Prostate gland (tissue), 2 donors: ENCODE measurements at regions not wholly inside any gene's neighbourhood (a gene's known extent, or its start where the extent isn't known, plus 50 kb on each side); places are given as distances from the start of the nearest gene placed in this dataset.
"Not testable (repeated sequence)": the region's sequence is repeated elsewhere in the genome, so short reads cannot be mapped to it uniquely, and the experiment has no call there.

Experiments used
- DNase-seq: peaks from one replicate; pipeline ENCODE4 v3.0.0-alpha.2; 2019; ENCODE audit warnings: low spot score
- H3K27ac ChIP-seq, 2 donors: fragments of 200-600 bp; sonication (generic); 2 replicates each; pipeline ENCODE4 v1.5.1; 2017 to 2019
- H3K27me3 ChIP-seq: fragments of 200-600 bp; sonication (generic); replicated peaks from 2 replicates; pipeline ENCODE4 v1.5.1; 2019; ENCODE audit not compliant: insufficient read depth
- H3K36me3 ChIP-seq, 2 donors: fragments of 200-600 bp; sonication (generic); 1 replicate in 1 of 2; 2 replicates in 1 of 2; pipeline versions ENCODE4 v1.5.1 to v1.8.1; 2017 to 2019
- H3K4me1 ChIP-seq: fragments of 200-600 bp; sonication (generic); replicated peaks from 2 replicates; pipeline ENCODE4 v1.5.1; 2019
- H3K4me3 ChIP-seq, 2 donors: fragments of 200-600 bp; sonication (generic); 2 replicates each; pipeline ENCODE4 v1.5.1; 2017 to 2019
- H3K9me3 ChIP-seq: fragments of 200-600 bp; sonication (generic); 2 replicates; pipeline ENCODE4 v1.5.1; 2017
- CTCF ChIP-seq, 4 experiments: fragments of 200-600 bp in 2 of 4; fragments of 450-650 bp in 2 of 4; sonication (generic) in 2 of 4; IDR thresholded peaks; 1 replicate in 3 of 4; 2 replicates in 1 of 4; pipeline ENCODE4 v1.5.1; 2016 to 2019; ENCODE audit warnings: antibody characterized with exemption in 4 of 4, mild to moderate bottlenecking in 2 of 4, moderate library complexity in 2 of 4
- POLR2A ChIP-seq: fragments of 450-650 bp; IDR thresholded peaks from one replicate; pipeline ENCODE4 v1.6.1; 2016; ENCODE audit warnings: antibody characterized with exemption, mild to moderate bottlenecking
- POLR2AphosphoS5 ChIP-seq: sonication (generic); formaldehyde crosslinking; IDR thresholded peaks from one replicate; pipeline ENCODE4 v1.6.1; 2017; ENCODE audit warnings: antibody characterized with exemption
- WGBS: methylation state at CpG from one replicate; pipeline ENCODE4 v1.1.5; 2018; 5-methylcytosine and 5-hydroxymethylcytosine counted together
- intact Hi-C: fragments of 100-400 bp; cut with DNase I; formaldehyde crosslinking; loops from one replicate; pipeline ENCODE4 v1.14.2; 2022

DNA sequence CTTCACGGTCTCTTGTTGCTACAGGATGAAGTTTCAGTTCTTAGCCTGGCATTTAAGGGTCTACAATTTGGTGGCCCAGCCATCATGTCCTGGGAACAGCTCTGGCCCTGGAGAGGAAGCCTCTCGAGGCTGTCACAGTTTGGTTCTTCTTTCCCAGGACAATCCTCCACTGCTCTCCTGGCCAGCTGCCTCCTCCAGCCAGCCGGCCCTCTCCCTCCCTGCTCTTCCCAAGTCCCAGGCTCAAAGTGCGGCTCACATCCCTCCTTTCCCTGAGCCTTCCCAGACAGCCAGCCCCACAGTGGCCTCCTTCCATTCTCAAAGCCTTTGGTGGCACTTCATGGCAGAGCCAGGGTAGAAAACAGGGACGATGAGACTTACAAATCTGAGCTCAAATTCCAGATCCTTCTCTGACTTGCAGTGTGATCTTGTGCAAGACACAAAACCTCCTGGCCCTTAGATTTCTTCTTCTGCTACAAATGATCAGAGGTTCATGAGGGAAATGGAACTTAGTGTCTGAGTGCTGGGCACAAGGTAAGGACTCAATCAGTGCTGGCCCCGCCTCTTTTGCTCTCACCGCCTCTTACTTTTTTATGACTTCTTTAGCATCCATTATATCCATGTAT is 223.8 kb upstream of the ECI2 start:
- Histone ChIP-seq H3K9me3 (no peaks in the 10 kb centered on the region), H3K4me3 (no peak overlapping the region), H3K36me3 (no peaks in the 10 kb centered on the region), H3K4me1 (no peaks in the 10 kb centered on the region), H3K27ac (peak overlapping the region in 1 of 2 donors; percentile 54), H3K27me3 (no peaks in the 10 kb centered on the region)
- no peak for TF ChIP-seq POLR2A
- no peak for TF ChIP-seq POLR2AphosphoS5
- no peak for TF ChIP-seq CTCF (IDR thresholded peaks at IDR 0.05)
- intact Hi-C loops = loop anchor here (10.0 kb wide), 3 partner anchors 106 to 666 kb away; partner anchors contain the start of gene CDYL
- DNase-seq = no peak
- 56% methylated on average over 7 of the region's 7 CpGs for WGBS

DNA sequence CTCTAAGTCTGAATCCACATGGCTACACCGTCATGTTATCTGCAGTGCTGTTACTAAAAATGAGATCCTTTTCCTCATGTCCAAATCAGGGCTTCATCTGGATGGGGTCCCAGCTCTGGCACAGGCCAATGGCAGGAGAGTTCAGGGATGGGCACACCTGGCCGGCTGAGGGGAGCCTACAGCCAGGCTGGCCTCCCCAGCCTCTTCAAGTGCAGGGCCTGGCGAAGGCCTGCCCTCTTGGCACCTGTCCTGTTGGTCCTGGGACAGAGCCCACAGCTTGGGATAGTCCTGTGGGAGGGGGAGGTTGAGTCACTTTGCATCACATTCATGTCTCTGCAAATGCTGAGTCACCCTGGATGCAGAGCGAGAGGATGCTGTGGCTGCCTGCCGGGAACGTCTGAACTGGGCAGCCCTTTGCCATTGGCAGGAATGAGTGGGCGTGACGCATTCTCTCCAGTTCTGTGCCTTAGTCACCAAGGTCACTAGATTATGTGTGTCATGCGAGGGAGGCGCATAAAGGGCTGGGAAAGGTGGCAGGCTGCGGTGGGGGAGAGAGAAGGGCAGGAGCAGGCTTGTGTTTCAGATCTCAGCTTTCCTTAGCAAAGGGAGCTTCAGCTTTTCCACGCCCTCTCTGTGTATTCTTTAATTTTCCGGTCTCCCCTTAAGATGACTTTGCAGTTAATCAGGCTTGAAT is 223.2 kb upstream of the ECI2 start:
- Histone ChIP-seq H3K27ac (peak overlapping the region in 1 of 2 donors; percentile 54), H3K27me3 (no peaks in the 10 kb centered on the region), H3K9me3 (no peaks in the 10 kb centered on the region), H3K36me3 (no peaks in the 10 kb centered on the region), H3K4me1 (no peaks in the 10 kb centered on the region), H3K4me3 (no peak overlapping the region)
- TF ChIP-seq POLR2A (no peak), POLR2AphosphoS5 (peak; percentile 80), CTCF (IDR thresholded peaks at IDR 0.05) (no peak)
- DNase-seq = peak; percentile 74
- intact Hi-C loops = loop anchor here (10.0 kb wide), 3 partner anchors 106 to 666 kb away; partner anchors contain the start of gene CDYL
- WGBS = 16% methylated on average over 13 of the region's 13 CpGs

GRCh38 chr6:4357660-4358152 is 222.3 kb upstream of the ECI2 start:
- intact Hi-C loops = loop anchor here (10.0 kb wide), 3 partner anchors 107 to 667 kb away; partner anchors contain the start of gene CDYL
- not testable (repeated sequence) for H3K36me3 ChIP-seq, H3K27ac ChIP-seq, DNase-seq, H3K9me3 ChIP-seq, H3K4me3 ChIP-seq, H3K27me3 ChIP-seq, H3K4me1 ChIP-seq
- 81% methylated on average over 3 of the region's 3 CpGs for WGBS

- Histone ChIP-seq H3K36me3 (no peaks in the 10 kb centered on the region), H3K4me1 (no peaks in the 10 kb centered on the region), H3K4me3 (no peak overlapping the region), H3K27ac (no peak overlapping the region), H3K27me3 (no peaks in the 10 kb centered on the region), H3K9me3 (no peaks in the 10 kb centered on the region)
- TF ChIP-seq POLR2A (no peak), POLR2AphosphoS5 (no peak), CTCF (IDR thresholded peaks at IDR 0.05) (no peak)
- WGBS = 45% methylated on average over 7 of the region's 7 CpGs
- intact Hi-C loops = loop anchor here (10.0 kb wide), 3 partner anchors 108 to 668 kb away; partner anchors contain the start of gene CDYL
- no peak for DNase-seq
Measured at GRCh38 chr6:4356899-4357659, 221.7 kb upstream of the ECI2 start.

GRCh38 chr6:4355241-4355640 is 219.9 kb upstream of the ECI2 start:
- intact Hi-C loops = loop anchor here (10.0 kb wide), 3 partner anchors 110 to 670 kb away; partner anchors contain the start of gene CDYL
- no peak for DNase-seq
- TF ChIP-seq POLR2A = no peak
- no peak for TF ChIP-seq CTCF (IDR thresholded peaks at IDR 0.05)
- no peak for TF ChIP-seq POLR2AphosphoS5
- no peak overlapping the region for H3K27ac ChIP-seq
- no peaks in the 10 kb centered on the region for H3K9me3 ChIP-seq
- H3K4me3 ChIP-seq = no peak overlapping the region
- 84% methylated on average over 5 of the region's 5 CpGs for WGBS
- H3K36me3 ChIP-seq = no peaks in the 10 kb centered on the region
- H3K27me3 ChIP-seq = no peaks in the 10 kb centered on the region
- no peaks in the 10 kb centered on the region for H3K4me1 ChIP-seq
